Activated T-cell treated with anti-CD3 and anti-CD28 coated beads, Interleukin-2, amount 50 U/mL, for 1 hour (primary cell): ENCODE measurements at regions not wholly inside any gene's neighbourhood (a gene's known extent, or its start where the extent isn't known, plus 50 kb on each side); places are given as distances from the start of the nearest gene placed in this dataset.

Source experiments
- DNase-seq: peaks from one replicate; pipeline ENCODE4 v3.0.0-alpha.2; 2020

- DNase-seq: no peak
Measured at GRCh38 chr2:508121-508520, 169.1 kb downstream of the TMEM18 start.

GRCh38 chr2:506866-507265 is 170.3 kb downstream of the TMEM18 start:
- DNase-seq: no peak

- DNase-seq: no peak
Measured at GRCh38 chr2:506451-506850, 170.8 kb downstream of the TMEM18 start.

GRCh38 chr2:505941-506340 is 171.3 kb downstream of the TMEM18 start:
- no peak for DNase-seq

GRCh38 chr2:503288-503999 is 173.8 kb downstream of the TMEM18 start:
- no peak for DNase-seq

- no peak for DNase-seq
Measured at GRCh38 chr2:502831-503230, 174.4 kb downstream of the TMEM18 start.

GRCh38 chr2:501667-502066 is 175.5 kb downstream of the TMEM18 start:
- no peak for DNase-seq

GRCh38 chr2:501130-501529 is 176.1 kb downstream of the TMEM18 start:
- no peak for DNase-seq

GRCh38 chr2:499726-500125 is 177.5 kb downstream of the TMEM18 start:
- DNase-seq: no peak

GRCh38 chr2:498493-499178 is 178.6 kb downstream of the TMEM18 start:
- DNase-seq: no peak

- no peak for DNase-seq
Measured at GRCh38 chr2:497770-498492, 179.3 kb downstream of the TMEM18 start.

- no peak for DNase-seq
Measured at GRCh38 chr2:496729-497128, 180.5 kb downstream of the TMEM18 start.

GRCh38 chr2:495745-496275 is 181.4 kb downstream of the TMEM18 start:
- no peak for DNase-seq

GRCh38 chr2:494853-495252 is 182.4 kb downstream of the TMEM18 start:
- DNase-seq: no peak

- DNase-seq: no peak
Measured at GRCh38 chr2:493228-493627, 184.0 kb downstream of the TMEM18 start.

GRCh38 chr2:492178-492577 is 185.0 kb downstream of the TMEM18 start:
- DNase-seq: no peak

- DNase-seq: no peak
Measured at GRCh38 chr2:489838-490237, 187.4 kb downstream of the TMEM18 start.

GRCh38 chr2:489084-489483 is 188.1 kb downstream of the TMEM18 start:
- DNase-seq: no peak

- DNase-seq: no peak
Measured at GRCh38 chr2:487186-488079, 189.8 kb downstream of the TMEM18 start.

GRCh38 chr2:486371-486770 is 190.8 kb downstream of the TMEM18 start:
- DNase-seq: no peak

GRCh38 chr2:481388-481787 is 193.5 kb upstream of the ALKAL2 start:
- no peak for DNase-seq

GRCh38 chr2:479490-480176 is 191.7 kb upstream of the ALKAL2 start:
- DNase-seq: no peak
